Activated CD8-positive, alpha-beta T cell treated with anti-CD3 and anti-CD28 coated beads for 36 hours (primary cell): ENCODE measurements at regions not wholly inside any gene's neighbourhood (a gene's known extent, or its start where the extent isn't known, plus 50 kb on each side); places are given as distances from the start of the nearest gene placed in this dataset.

Source experiments
- ATAC-seq: fragments of 200-7000 bp; cut with Tn5 transposase; one replicate; pipeline ENCODE4 v1.10.0; 2021; ENCODE audit warnings: mild to moderate bottlenecking, moderate library complexity
- CTCF ChIA-PET: fragments of 350-600 bp; sonication (Branson Sonifier 250); formaldehyde crosslinking; loops from one replicate; lab custom pipeline; 2021; ENCODE audit warnings: antibody characterized with exemption; lab: Charles Lee
- POLR2A ChIA-PET: fragments of 350-600 bp; sonication (Branson Sonifier 250); formaldehyde crosslinking; loops from one replicate; lab custom pipeline; 2021; ENCODE audit warnings: antibody characterized with exemption; lab: Charles Lee
- DNase-seq: peaks from one replicate; pipeline ENCODE4 v3.0.0-alpha.2; 2020
- H3K27ac Mint-ChIP-seq: one replicate; pipeline ENCODE4 v1.8.0; 2021; ENCODE audit warnings: mild to moderate bottlenecking, mixed read lengths
- H3K27me3 Mint-ChIP-seq: one replicate; pipeline ENCODE4 v1.8.0; 2021; ENCODE audit warnings: mixed read lengths
- H3K36me3 Mint-ChIP-seq: one replicate; pipeline ENCODE4 v1.8.0; 2021; ENCODE audit warnings: low read depth, mixed read lengths
- H3K4me1 Mint-ChIP-seq: one replicate; pipeline ENCODE4 v1.8.0; 2021; ENCODE audit warnings: low read depth, mixed read lengths
- H3K4me3 Mint-ChIP-seq: one replicate; pipeline ENCODE4 v1.8.0; 2021; ENCODE audit warnings: mild to moderate bottlenecking, moderate library complexity, mixed read lengths
- H3K9me3 Mint-ChIP-seq: one replicate; pipeline ENCODE4 v1.8.0; 2021; ENCODE audit warnings: mixed read lengths
- CTCF ChIP-seq: fragments of 200-600 bp; IDR thresholded peaks from one replicate; pipeline ENCODE4 v1.8.0; 2022; ENCODE audit warnings: antibody characterized with exemption, mild to moderate bottlenecking
- intact Hi-C: fragments of 100-400 bp; cut with micrococcal nuclease; formaldehyde crosslinking; loops from one replicate; pipeline ENCODE4 v1.10.0; 2022

GRCh38 chr6:74250161-74250818 is 554.3 kb downstream of the CD109 start:
- ChIA-PET CTCF (interaction anchor here (0.6 kb wide), 1 partner anchor 329 kb away, joined by 3 read pairs; no protein-coding TSS in a partner anchor), POLR2A (no interaction called here)
- peaks cover 2% of the 10 kb centered on the region for H3K9me3 Mint-ChIP-seq
- TF ChIP-seq CTCF: no peak
- no peaks in the 10 kb centered on the region for H3K4me1 Mint-ChIP-seq
- intact Hi-C loops: no loop called here
- H3K27ac Mint-ChIP-seq: no peak overlapping the region
- H3K36me3 Mint-ChIP-seq: no peaks in the 10 kb centered on the region
- DNase-seq (no peak), ATAC-seq (no peak)
- H3K27me3 Mint-ChIP-seq: no peaks in the 10 kb centered on the region
- H3K4me3 Mint-ChIP-seq: no peak overlapping the region

GRCh38 chr6:74249658-74250057 is 553.7 kb downstream of the CD109 start:
- no peak overlapping the region for H3K27ac Mint-ChIP-seq
- no peak for TF ChIP-seq CTCF
- DNase-seq: no peak
- ChIA-PET POLR2A (no interaction called here), CTCF (no interaction called here)
- no peak for ATAC-seq
- H3K36me3 Mint-ChIP-seq: no peaks in the 10 kb centered on the region
- no peaks in the 10 kb centered on the region for H3K4me1 Mint-ChIP-seq
- no peaks in the 10 kb centered on the region for H3K27me3 Mint-ChIP-seq
- intact Hi-C loops: no loop called here
- H3K4me3 Mint-ChIP-seq: no peak overlapping the region
- peaks cover 2% of the 10 kb centered on the region for H3K9me3 Mint-ChIP-seq

- H3K27me3 Mint-ChIP-seq: no peaks in the 10 kb centered on the region
- TF ChIP-seq CTCF: no peak
- ATAC-seq (no peak), DNase-seq (no peak)
- POLR2A ChIA-PET: no interaction called here
- H3K9me3 Mint-ChIP-seq: peaks cover 4% of the 10 kb centered on the region
- CTCF ChIA-PET: no interaction called here
- intact Hi-C loops: no loop called here
- no peaks in the 10 kb centered on the region for H3K4me1 Mint-ChIP-seq
- no peak overlapping the region for H3K27ac Mint-ChIP-seq
- H3K4me3 Mint-ChIP-seq: no peak overlapping the region
- no peaks in the 10 kb centered on the region for H3K36me3 Mint-ChIP-seq
These were observed 553.0 kb downstream of the CD109 start for GRCh38 chr6:74248966-74249365.

- ChIA-PET POLR2A (no interaction called here), CTCF (no interaction called here)
- intact Hi-C loops: no loop called here
- no peak for TF ChIP-seq CTCF
- DNase-seq (no peak), ATAC-seq (no peak)
- Mint-ChIP-seq H3K27ac (no peak overlapping the region), H3K9me3 (peaks cover 4% of the 10 kb centered on the region), H3K36me3 (no peaks in the 10 kb centered on the region), H3K4me3 (no peak overlapping the region), H3K4me1 (no peaks in the 10 kb centered on the region), H3K27me3 (no peaks in the 10 kb centered on the region)
These were observed 526.8 kb downstream of the CD109 start for GRCh38 chr6:74222768-74223333.

GRCh38 chr6:74213995-74214394 is 518.0 kb downstream of the CD109 start:
- no peak overlapping the region for H3K4me3 Mint-ChIP-seq
- TF ChIP-seq CTCF: no peak
- ATAC-seq (no peak), DNase-seq (no peak)
- H3K27ac Mint-ChIP-seq: no peak overlapping the region
- H3K4me1 Mint-ChIP-seq: no peaks in the 10 kb centered on the region
- POLR2A ChIA-PET: no interaction called here
- no peaks in the 10 kb centered on the region for H3K27me3 Mint-ChIP-seq
- intact Hi-C loops: no loop called here
- CTCF ChIA-PET: no interaction called here
- no peaks in the 10 kb centered on the region for H3K36me3 Mint-ChIP-seq
- H3K9me3 Mint-ChIP-seq: peaks cover 4% of the 10 kb centered on the region
